GM18517 (cell line): ENCODE measurements at regions not wholly inside any gene's neighbourhood (a gene's known extent, or its start where the extent isn't known, plus 50 kb on each side); places are given as distances from the start of the nearest gene placed in this dataset.

Experiments used
- ATAC-seq: cut with Tn5 transposase; IDR thresholded peaks from one replicate; pipeline ENCODE4 v1.9.1; 2021; ENCODE audit warnings: mild to moderate bottlenecking, moderate library complexity; ENCODE audit not compliant: unreplicated experiment

DNA sequence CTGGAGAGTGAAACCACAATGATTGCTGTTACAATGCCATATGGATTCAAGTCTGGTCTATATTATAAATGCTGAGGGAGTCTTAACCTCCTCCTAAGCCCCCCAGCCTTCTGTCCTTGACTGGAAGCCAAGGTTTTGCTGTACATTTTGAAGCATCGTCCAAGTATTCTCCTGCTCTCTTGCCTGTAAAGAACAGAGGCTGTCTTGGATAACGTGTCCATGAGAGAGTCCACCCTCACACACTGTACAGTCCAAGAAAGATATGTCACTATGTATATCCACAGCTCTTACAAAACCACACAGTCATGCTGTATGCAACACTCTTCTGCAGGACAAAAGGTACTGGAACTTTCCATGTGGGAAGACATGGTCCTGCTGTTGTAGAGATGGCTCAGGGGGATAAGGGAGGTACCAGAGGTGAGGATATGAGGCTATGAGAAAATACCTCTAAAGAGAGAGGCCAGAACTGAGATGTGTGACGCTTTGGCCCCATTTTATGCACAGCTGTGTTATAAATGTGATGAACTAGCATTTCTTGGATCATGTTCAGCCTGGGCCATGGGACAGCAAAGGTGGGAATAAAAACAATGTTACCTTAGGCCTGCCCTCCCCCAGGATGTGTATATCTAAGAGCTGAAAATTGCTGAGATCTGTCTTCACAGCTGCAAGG is 678.6 kb downstream of the IQCM start:
- no peak for ATAC-seq

DNA sequence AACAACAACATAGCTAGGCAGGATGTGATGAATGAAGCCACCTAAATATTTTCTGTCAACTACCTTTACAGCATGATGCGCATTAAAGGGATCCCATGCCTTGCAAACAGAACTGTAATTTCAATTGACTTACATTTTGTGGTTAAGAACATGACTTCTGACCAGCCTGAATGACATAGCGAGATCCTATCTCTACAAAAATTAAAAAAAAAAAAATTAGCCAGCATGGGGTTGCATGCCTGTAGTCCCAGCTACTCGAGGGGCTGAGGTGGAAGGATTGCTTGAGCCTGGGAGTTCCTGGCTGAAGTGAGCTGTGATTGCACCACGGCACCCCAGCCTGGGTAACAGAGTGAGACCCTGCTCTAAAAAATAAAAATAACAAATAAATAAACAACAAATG is 680.6 kb downstream of the IQCM start:
- ATAC-seq, result no peak

DNA sequence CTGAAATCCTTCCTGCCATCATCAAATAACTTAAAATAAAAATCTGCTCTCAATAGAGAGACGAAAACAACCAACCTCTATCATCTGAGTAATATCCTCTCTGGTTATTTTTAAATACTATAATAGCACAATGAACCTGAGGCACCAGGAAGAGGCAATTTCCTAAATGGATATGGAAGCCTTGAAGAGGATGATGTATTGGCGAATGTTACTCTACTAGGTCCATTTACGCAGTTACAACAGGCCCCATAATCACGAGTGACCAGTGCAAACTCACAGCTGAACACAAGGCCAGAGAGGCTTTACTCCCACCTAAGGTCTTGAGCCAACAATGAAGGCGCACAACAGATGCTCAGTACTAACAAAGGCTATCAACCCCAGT is 678.8 kb upstream of the NR3C2 start:
- no peak for ATAC-seq

DNA sequence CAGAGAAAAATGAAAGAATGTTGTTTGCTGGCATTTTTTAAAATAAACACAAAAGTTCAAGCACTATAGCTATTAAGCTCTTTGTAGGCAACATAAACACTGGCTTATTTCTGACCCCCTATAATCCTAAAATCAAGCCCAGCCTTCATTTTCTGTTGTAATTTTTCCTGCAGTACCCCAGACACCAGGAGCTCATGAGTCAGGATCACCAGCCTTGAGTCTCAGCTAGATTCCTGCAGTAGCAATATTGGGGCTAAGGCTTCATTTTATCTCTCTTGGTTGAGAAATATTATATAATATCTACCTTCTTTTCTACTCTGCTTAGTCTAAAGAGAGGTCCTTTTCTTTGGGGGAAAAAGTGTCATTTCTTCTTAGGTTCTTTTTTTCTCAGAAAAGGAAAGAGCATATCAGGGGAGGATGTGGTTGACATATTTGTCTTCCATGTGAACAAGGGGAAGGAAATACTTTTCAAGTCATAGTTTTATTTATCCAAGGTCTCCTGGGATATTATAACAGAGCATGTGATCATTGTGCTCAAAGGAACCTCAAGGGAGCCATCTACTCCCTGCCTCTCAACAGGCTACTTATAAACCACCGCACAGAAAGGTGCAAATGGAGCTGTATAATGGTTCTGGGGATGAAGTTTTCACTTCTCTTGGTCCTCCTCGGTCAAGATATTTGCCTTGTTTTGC is 678.3 kb upstream of the NR3C2 start:
- no peak for ATAC-seq

DNA sequence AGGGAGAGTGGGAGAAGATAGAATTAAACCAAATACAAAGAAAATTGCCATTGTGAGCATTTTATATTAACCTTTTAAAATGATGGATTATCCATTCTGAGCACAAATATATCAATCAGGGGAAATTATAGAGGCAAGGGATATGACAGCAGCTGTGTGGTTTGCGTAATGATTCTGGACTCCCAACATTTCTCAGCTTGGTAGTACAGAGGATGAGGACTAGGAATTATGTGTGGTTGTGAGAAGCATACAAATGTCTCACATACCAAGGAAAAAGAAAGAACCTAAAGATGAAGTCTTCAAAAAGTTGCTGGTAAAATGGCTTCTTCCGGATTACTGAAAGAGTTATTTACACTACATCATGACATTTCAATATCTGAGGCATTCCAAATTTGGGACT is 674.6 kb upstream of the NR3C2 start:
- no peak for ATAC-seq

DNA sequence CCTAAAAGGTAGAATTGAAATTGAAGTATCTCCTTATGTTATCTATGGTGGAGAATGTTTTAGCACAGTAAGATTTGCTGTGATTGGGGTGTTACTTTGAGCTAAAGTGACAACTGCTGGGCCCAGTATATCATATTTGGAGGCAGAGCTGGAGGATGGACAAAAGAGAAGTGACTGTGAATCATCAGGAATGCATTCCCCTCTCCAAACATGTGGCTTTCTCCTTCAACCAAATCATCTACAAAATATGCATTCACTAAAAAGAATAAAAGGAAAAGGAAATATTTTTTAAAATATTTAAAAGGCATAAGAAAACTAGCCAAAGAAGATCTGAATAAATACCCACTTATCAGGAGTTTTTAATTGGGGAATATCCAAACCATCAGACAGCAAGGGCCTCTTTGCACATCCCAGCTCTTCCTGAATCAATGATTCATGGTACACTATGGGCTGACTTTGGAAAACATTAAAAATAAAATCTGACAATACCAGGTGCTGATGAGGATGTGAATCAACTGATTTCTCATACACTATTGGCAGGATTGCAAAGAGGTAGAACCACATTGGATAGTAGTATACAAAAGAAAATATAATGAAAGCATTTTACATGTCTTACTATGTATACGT is 671.7 kb upstream of the NR3C2 start:
- ATAC-seq, result no peak

DNA sequence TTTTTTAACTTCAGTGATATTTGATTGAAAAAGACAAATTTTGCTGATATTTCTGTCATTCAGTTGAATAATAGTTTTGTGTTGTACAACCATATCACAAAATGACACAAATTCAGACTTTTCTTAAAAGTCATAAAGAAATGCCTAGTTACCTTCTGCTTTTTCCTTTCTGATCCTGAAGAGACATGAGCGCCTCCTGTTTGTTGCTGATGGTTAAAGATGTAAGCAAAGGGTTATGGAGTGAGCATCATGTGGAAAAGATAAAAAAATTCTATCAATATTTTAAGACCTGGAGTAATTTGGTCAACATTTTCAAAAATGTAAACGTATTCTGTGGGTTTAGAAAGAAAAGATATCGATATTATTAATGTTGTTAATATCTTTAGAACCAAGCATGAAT is 669.9 kb upstream of the NR3C2 start:
- ATAC-seq, result no peak

DNA sequence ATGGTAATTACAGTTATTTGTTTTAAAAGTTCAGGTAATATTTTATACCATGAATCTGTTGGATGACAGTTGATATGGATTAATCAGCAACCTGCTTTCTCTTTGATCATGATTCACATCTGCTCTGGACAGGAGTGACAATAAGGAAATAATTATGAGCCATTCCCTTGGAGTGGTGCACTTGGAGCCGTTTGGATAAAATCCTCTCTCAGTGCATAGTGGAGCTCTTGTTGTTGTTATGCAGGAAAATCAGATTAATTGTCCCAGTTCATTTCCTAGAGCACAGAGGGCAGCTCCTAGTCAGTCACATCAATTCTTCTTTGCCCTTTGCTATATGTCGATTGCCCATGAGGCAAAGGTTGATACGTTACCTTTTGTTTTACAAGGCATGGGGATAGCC is 668.3 kb upstream of the NR3C2 start:
- no peak for ATAC-seq

DNA sequence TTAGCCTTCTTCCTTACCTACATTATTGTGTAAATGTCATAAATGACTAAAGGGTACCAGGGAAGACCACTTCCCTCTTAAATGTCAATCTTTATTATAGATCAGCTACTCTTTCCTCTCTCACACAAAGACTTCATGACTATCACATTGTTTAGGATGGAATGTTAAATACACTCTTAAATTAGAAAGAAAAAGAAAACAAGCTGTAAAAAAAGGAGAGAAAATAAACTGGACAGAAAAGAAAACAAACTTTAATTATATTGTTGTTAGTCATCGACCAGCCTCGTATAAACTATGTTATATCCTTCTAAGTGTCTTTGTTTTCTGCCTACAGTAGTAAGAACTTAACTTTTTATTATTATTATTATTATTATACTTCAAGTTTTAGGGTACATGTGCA is 666.4 kb upstream of the NR3C2 start:
- no peak for ATAC-seq

DNA sequence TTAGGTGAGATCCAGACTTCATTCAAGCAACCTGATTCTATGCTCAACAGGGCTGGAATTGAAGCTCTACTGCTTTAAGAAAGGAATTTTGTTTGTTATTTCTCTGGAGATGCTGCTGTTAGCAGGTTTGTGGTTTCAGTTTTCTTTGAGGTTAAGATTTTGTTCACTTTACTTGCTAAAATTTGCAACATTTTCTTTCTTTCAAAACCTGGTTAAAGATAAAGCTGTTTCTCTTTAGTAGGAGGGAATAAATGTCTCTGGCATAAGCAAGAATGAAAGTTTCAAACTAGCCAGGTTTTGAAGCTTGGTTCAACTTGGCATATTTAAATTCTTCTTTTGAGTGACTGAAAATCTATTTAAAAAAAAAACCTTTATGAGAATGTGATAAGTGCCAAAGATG is 660.6 kb upstream of the NR3C2 start:
- ATAC-seq, result no peak

DNA sequence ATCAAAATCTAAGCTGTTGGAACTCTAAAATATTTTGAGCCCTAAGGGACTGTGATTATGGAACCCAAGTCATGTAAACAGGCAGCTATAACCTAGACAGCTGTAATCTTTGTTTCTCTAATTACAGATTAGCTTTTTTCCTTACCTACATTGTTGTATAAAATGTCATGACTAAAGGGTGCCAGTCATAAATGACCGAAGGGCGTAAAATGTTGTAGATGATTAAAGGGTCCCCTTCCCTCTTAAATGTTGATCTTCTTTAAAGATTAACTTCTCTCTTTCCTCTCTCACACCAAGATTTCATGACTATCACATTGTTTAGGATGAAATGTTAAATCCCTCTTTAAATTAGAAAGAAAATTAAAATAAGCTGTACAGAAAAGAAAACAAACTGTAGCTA is 659.4 kb upstream of the NR3C2 start:
- ATAC-seq, result no peak

DNA sequence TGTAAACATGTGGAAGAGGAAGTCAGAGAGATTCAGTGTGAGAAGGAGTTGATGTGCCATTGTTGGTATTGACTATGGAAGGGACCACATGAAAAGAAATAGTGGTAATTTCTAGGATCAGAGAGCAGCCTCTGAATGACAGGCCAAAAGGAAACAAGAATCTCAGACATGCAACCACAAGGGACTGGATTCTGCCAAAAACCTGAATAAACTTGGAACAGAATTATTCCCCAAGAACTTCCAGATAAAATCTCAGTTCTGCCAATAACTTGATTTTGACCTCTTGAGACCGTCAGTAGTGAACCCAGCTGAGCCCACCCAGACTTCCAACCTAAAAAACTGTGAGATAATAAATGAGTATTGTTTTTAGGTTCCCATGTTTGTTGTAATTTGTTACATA is 653.6 kb upstream of the NR3C2 start:
- ATAC-seq, result no peak

DNA sequence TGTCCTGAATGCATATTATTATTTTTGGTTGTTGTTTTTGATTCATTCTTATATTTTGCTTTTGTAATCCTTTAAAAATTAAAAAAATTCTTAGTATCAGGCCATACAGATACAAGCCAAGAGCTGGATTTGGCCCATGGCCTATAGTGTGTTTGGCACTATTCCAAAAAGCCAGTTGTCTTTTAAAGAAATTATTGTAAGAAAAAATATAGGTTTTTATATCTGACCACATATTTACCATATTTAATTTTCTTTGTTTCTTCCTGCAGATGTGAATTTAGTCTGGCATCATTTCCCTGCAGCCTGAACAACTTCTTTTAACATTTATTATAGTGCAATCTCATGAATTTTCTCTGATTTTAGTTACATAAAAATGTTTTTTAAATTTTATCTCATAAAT is 652.8 kb upstream of the NR3C2 start:
- no peak for ATAC-seq

DNA sequence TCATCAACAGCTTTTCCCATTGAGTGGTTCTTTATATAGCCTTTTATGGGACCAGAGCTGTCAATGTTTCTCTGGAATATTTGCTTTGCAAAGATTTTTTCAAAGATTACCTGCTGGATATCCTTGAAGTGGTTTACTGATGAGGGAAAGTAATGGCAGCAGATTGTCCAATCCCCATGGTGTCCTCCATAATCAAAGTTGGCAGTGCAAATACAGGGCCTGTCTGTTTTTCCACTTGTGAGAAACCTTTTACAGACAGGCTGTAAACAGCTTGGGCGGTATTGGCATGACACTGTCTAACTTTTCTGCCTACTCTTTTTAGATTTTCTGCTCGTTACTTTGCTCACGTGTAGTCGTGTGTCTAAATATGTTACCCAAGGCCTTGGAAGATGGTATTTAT is 641.9 kb upstream of the NR3C2 start:
- ATAC-seq, result no peak

DNA sequence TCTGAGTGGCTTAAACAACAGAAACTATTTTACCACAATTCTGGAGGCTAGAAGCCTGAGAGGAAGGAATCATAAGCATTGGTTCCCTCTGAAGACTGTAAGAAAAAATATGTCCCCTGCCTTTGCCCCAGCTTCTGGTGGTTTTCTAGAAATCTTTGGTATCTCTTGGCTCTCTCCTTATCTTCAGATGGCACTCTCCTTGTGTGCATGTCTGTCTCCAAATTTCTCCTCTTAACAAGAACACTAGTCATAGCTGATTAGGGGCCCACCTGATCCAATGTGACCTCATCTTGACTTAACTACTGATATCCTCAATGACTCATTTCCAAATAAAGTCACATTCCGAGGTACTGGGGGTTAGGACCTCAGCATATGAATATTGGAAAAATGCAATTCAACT is 635.0 kb upstream of the NR3C2 start:
- no peak for ATAC-seq

DNA sequence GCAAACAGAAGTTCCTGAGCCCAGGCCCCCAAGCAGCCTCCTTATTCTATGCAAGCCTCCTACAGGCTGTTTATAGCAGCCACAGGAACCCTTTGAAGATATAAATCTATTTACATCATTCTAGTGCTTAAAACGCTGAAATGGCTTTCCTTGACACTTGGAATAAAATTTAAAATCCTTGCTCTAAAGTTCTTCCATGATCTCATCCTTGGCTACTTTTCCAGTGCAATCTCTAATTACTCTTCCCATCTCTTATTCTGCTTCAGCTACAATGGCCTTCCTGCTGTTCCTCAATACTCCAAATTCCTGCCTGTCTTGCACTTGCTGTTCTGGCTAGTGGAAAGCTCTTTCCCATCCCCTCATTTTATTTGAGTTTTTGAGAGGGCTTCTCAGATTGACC is 634.2 kb upstream of the NR3C2 start:
- ATAC-seq, result no peak

DNA sequence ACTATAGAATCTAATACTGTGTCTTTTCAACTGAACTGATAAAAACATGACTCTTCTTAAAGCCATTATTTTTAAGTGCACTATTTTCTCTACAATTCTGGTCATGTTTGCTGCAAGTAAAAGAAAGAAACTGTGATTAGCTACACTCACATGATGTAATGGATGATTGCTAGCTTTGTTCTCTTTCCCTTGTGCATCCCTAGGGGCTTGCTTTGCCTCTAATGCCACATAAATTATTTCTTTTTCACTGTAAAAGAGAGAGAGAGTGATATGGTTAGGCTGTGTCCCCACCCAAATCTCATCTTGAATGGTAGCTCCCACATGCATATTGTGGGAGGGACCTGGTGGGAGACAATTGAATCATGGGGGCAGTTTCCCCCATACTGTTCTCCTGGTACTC is 630.2 kb upstream of the NR3C2 start:
- no peak for ATAC-seq

DNA sequence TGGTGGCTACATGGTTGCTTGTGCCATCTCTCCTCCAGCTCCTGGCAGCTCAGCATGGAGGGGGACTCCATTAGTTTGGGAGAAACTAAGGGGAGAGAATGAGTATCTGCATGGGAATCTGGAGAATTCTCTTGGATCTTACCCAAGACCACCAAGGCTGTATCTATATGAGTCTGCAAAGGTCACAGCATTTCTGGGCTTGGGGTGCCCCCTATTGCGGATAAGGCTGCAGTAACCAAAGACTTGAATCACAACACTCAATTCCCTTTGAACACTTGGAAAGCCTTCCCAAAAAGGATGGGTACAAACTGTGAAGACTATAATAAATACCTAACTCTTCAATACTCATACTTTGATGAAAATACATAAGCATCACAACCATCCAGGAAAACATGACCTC is 623.5 kb upstream of the NR3C2 start:
- ATAC-seq, result no peak

DNA sequence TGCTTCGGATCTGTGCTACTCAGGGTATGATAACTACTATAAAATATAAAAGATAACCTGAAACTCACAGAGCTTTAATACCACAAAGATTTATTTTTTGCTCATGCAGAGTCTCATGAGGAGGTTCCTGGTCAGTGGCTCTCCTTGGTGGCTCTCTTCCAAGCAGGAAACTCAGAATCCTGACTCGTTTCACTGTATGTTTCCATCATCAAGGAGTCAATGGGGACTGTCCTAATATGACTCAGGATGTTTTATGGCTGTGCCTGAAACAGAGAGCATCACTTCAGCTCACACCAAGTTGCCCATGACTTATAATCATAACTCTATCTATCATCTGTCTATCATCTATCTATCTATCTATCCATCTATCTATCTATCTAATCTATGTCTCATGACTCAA is 620.8 kb upstream of the NR3C2 start:
- ATAC-seq, result no peak

DNA sequence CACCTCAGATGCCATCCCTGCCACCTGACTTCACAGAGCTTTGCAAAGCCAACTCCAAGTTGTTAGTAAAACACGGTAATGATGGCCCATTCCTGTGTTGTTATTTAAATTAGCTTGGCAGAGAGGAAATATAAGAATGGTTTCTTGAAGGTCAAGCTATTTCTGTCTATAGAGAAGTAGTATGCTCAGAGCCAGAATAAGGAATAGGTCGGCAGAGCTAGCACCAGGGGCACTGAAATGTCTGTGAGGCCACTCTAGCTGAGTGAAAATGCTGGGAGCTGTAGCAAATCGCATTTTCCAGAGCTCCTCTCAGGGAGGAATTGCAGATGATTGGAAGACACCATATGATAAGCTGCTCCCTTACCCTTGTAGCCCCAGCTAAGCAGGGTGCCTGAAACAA is 615.4 kb upstream of the NR3C2 start:
- ATAC-seq, result no peak

DNA sequence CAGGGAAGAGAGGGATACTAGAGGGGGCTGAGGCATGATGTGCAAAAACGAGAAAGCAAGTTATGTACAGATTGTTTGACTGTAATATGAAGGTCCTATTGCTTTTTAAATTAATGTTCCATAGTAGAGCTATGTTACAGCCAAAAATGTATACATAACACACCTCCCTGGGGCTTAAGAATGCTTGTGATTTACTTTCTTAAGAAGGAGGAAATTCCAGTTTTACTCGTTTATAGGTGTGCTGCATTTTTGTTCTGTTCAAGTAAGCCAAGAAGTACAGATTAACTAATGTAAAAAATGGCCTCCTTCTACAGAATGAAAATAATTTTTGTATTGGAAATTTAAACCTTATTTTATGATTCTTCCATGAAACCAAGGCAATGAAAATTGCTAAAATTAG is 614.4 kb upstream of the NR3C2 start:
- no peak for ATAC-seq

DNA sequence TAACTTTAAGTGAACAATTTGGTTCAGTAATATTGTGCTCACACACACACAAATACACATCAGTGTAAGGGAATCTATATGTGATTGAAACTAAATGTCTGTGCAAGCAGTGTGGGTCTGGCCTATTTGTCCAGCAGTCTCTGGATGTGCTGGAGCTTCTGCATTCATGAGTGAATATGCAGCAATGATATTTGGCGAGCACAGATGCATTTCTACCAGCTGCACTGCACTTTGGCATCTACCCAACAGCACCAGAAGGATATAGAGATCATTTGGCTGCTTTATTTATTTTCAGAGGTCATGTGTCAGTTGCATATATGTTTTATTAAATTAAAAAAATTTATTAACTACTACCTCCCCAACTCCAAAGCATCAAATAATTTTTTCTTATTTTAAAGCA is 613.4 kb upstream of the NR3C2 start:
- ATAC-seq, result no peak

DNA sequence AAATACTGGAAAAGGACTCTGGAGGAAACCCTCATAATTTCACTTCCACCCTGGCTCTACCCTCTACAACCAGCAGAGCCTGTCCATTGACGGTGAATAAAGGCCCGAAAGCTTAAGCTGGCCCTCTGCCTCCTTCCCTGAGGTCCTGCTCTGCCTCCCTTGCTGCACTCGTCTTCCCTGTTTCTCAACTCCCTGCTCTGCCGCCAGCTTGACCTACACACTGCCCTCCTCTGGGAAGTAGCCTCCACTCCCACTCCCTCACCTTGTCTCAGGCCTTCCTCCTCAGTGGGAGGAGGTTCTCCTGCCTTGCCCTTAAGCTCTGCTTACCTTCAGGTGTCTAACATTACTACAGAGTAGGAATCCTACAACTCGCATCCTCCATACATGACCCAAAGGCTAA is 608.6 kb upstream of the NR3C2 start:
- no peak for ATAC-seq
